Activated naive CD4-positive, alpha-beta T cell treated with anti-CD3 and anti-CD28 coated beads, Interleukin-2, amount 50 U/mL, for 72 hours (primary cell): ENCODE measurements at regions not wholly inside any gene's neighbourhood (a gene's known extent, or its start where the extent isn't known, plus 50 kb on each side); places are given as distances from the start of the nearest gene placed in this dataset.

Experiments used
- ATAC-seq, 2 donors: fragments of 150-1000 bp; cut with Tn5 transposase; 2 replicates each; pipeline ENCODE4 v1.10.0; 2021; ENCODE audit warnings: mild to moderate bottlenecking in 2 of 2, moderate library complexity in 2 of 2
- DNase-seq, 2 donors: peaks; one replicate each; pipeline ENCODE4 v3.0.0; 2021 to 2022; ENCODE audit warnings: low spot score in 2 of 2
- H3K27ac Mint-ChIP-seq, 2 donors: one replicate each; pipeline ENCODE4 v1.8.0; 2022; ENCODE audit warnings: mild to moderate bottlenecking in 2 of 2, mixed read lengths in 2 of 2
- H3K36me3 Mint-ChIP-seq, 2 donors: one replicate each; pipeline ENCODE4 v1.8.0; 2022; ENCODE audit warnings: mixed read lengths in 2 of 2
- H3K9me3 Mint-ChIP-seq, 2 donors: one replicate each; pipeline ENCODE4 v1.8.0; 2022; ENCODE audit warnings: mixed read lengths in 2 of 2

DNA sequence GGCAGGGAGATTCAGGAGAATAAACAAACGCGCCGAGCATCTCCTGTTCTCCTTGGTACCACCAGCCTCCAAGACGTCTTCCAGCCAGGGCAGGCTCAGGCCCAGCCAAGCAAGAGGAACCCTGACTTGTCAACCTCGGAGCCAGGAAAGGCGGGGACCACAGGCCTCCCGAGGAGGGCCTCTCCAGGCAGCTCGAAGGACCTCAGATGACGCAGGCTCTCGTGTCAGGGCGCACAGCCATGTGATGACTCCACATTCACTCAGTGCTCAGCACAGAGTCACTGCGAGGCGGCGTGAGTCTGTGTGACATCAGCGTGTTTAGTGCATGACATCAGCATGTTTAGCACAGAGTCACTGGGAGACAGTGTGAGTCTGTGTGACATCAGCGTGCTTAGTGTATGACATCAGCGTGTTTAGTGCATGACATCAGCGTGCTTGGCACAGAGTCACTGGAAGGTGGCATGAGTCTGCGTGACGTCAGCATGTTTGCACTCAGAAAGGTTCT, 241.4 kb downstream of the BRD1 start:
- DNase-seq, result no peak
- Mint-ChIP-seq H3K27ac (peak overlapping the region; percentile 16 to 29), H3K9me3 (no peaks in the 10 kb centered on the region), H3K36me3 (no peaks in the 10 kb centered on the region)
- no peak for ATAC-seq

DNA sequence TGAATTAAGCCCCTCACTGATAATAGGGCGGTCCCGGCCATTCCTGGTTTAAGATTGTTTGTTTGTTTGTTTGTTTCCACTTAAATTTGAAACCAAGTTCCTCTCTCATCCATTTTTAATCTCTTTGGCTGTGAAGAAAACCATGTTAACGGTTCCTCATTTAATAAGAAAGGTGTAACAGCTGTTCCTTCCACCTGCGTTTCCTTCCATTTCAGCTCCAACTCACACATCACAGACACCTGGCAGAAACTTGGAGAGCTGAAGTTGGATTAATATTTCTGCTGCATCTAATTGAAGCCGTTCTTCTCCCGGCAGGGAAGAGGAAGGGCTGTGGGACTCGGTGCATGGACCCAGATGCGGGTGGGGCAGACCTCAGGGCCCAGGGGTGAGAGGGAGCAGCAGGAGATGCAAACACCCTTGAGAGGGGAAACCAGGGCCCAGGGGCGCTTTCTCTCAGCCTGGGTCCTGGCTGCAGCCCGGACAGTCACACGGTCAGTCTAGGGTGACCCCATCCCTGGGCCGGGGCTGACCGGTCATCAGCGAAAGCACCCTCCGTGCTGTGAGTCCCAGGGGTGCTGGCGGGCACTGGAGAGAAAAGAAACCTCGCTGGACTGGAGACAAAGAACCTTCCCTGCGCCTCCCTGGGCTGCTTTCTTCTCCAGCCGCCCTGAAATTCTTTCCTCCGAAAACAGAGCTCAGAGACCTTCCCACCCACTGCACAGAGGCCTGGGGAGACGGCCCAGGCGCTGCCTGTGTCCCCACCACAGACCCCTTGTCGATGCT, 242.0 kb downstream of the BRD1 start:
- no peak for ATAC-seq
- H3K27ac Mint-ChIP-seq, result no peak overlapping the region
- H3K36me3 Mint-ChIP-seq, result no peaks in the 10 kb centered on the region
- H3K9me3 Mint-ChIP-seq, result no peaks in the 10 kb centered on the region
- no peak for DNase-seq

- H3K9me3 Mint-ChIP-seq, result no peaks in the 10 kb centered on the region
- ATAC-seq (no peak), DNase-seq (no peak)
- H3K27ac Mint-ChIP-seq, result peak overlapping the region in 1 of 2 donors; percentile 15
- no peaks in the 10 kb centered on the region for H3K36me3 Mint-ChIP-seq
These were observed 243.7 kb downstream of the BRD1 start for GRCh38 chr22:49583886-49584505.

- H3K27ac Mint-ChIP-seq, result no peak overlapping the region
- H3K36me3 Mint-ChIP-seq, result no peaks in the 10 kb centered on the region
- ATAC-seq (no peak), DNase-seq (peak in 1 of 2 donors; percentile 46)
- no peaks in the 10 kb centered on the region for H3K9me3 Mint-ChIP-seq
These were observed 244.3 kb downstream of the BRD1 start for GRCh38 chr22:49583341-49583740.

GRCh38 chr22:49582678-49583077, 245.0 kb downstream of the BRD1 start:
- no peak for ATAC-seq
- no peak for DNase-seq
- H3K36me3 Mint-ChIP-seq, result no peaks in the 10 kb centered on the region
- no peak overlapping the region for H3K27ac Mint-ChIP-seq
- no peaks in the 10 kb centered on the region for H3K9me3 Mint-ChIP-seq

DNA sequence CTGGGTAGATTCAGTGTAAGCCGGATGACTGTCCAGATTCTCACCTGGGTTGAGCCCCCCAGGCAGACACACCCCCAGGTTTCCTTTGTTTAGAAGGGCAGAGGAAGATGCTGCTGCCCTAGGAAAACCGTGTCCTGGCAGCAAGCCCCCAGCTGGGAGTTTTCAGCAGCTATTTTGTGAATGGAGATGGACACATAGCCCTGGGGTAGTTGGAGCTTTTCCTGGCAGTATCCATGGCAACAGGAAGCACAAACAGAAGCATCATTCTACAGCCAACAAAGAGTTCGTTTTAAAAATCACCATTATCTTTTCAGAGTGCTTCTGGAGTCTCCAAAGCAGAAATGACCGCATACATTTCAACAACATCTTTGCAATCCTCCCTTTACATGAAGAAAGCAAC, 245.5 kb downstream of the BRD1 start:
- Mint-ChIP-seq H3K36me3 (no peaks in the 10 kb centered on the region), H3K9me3 (no peaks in the 10 kb centered on the region), H3K27ac (no peak overlapping the region)
- no peak for DNase-seq
- ATAC-seq, result no peak

GRCh38 chr22:49580024-49580423, 247.6 kb downstream of the BRD1 start:
- no peaks in the 10 kb centered on the region for H3K36me3 Mint-ChIP-seq
- no peaks in the 10 kb centered on the region for H3K9me3 Mint-ChIP-seq
- DNase-seq, result no peak
- ATAC-seq, result no peak
- no peak overlapping the region for H3K27ac Mint-ChIP-seq

- H3K9me3 Mint-ChIP-seq, result no peaks in the 10 kb centered on the region
- H3K27ac Mint-ChIP-seq, result peak overlapping the region in 1 of 2 donors; percentile 30
- ATAC-seq (no peak), DNase-seq (no peak)
- H3K36me3 Mint-ChIP-seq, result no peaks in the 10 kb centered on the region
These were observed 250.3 kb downstream of the BRD1 start for GRCh38 chr22:49577168-49578060.

DNA sequence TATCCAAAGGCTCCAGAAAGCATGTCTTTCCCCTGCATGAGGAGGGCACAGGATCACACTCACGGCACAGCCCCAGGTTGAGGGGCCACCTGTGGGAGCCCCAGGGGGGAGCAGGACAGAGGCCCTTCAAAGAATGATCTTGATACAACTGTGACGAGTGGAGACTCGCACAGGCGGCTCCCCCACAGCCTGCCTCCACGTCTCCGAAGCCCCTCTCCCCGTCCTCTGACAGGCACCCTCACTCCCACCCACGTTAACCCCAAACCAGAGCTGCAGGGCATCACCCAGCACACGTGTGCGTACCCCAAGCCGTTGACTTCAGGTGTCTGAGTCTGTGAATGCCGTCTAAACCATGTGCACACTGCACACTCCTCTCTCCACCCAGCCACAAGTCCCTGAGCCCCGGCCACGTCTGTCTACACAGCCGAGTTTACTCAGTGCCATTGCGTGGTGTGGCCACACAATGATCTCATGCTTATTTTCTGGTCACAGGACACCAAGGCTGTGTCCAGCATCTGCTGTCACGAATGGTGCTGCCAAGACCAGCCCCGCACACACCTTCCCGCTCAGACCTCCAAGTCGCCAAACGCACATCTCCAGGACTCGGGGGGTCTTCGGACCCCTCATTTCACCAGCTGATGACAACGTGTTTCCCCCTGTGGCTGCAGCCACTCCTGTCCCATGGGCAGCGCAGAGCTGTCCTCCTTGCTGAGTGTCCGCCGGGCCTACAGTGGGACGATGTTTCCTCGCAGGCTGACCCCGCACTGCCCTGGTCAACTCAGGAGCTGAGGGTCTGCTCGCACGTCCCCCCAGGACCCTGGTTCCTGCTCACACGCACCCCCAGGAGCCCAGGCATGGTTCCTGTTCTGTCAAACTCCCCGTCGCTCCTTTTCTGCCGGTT, 251.2 kb downstream of the BRD1 start:
- Mint-ChIP-seq H3K36me3 (no peaks in the 10 kb centered on the region), H3K9me3 (no peaks in the 10 kb centered on the region), H3K27ac (peak overlapping the region in 1 of 2 donors; percentile 2)
- no peak for ATAC-seq
- DNase-seq, result peak in 1 of 2 donors; percentile 51

DNA sequence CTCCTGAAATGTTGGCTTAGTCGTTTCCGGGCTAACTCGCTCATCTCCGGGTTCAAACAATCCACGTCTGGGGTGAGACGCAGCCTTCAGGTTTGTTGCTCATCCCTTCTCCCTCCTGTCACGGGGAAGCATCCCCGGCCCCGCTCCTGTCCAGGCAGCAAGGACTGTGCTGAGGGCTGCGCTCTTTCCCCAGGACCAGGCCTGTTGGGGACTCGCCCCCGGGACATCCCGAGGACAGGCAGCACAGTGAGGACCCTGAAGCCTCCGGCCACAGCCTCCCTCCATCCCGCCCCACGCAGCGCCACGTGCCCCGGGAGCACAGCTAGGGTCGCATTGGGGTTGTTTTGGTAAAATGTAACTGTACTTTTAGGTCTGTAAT, 252.0 kb downstream of the BRD1 start:
- H3K36me3 Mint-ChIP-seq, result no peaks in the 10 kb centered on the region
- ATAC-seq (no peak), DNase-seq (no peak)
- no peak overlapping the region for H3K27ac Mint-ChIP-seq
- no peaks in the 10 kb centered on the region for H3K9me3 Mint-ChIP-seq

DNA sequence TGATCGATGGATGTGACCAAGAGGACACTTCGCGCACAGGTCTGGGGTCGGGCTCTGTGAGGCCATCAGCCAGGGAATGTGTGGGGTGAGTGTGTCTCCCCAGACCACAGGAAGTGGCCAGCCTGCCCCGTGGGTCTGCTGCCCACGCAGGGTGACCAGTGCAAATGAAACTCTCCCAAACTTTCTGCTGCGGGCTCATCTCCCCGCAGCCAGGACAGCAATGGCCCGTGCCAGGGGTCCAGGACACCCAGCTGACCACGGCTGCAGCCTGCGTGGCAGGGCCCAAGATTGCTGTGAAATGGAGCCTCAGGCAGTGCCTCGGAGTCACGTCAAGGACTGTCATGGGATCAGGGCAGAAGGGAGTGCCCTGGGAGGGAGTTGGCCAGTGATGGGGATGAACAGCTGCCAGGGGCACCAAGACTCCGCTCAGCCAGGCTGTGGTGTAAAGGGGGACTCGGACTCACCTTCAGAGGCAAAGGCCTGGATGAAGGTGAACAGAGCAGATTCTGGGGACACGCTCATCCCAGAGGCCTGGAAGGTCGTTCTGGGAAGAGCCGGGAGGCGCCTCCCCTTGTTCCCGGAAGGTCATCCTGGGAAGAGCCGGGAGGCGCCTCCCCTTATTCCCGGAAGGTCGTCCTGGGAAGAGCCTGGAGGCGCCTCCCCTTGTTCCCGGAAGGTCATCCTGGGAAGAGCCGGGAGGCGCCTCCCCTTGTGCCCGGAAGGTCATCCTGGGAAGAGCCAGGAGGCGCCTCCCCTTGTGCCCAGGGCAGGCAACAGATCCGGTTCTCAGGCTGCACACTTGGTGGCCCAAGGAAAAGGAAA, 252.6 kb downstream of the BRD1 start:
- DNase-seq (peak in 1 of 2 donors; percentile 47), ATAC-seq (no peak)
- H3K9me3 Mint-ChIP-seq, result no peaks in the 10 kb centered on the region
- H3K36me3 Mint-ChIP-seq, result no peaks in the 10 kb centered on the region
- H3K27ac Mint-ChIP-seq, result no peak overlapping the region

- ATAC-seq, result no peak
- DNase-seq, result no peak
- Mint-ChIP-seq H3K36me3 (no peaks in the 10 kb centered on the region), H3K27ac (no peak overlapping the region), H3K9me3 (no peaks in the 10 kb centered on the region)
These were observed 253.3 kb downstream of the BRD1 start for GRCh38 chr22:49574205-49574880.

GRCh38 chr22:49573109-49573765, 254.4 kb downstream of the BRD1 start:
- no peak for ATAC-seq

GRCh38 chr22:49571326-49571725, 256.3 kb downstream of the BRD1 start:
- ATAC-seq (no peak), DNase-seq (no peak)
- no peak overlapping the region for H3K27ac Mint-ChIP-seq
- no peaks in the 10 kb centered on the region for H3K9me3 Mint-ChIP-seq
- no peaks in the 10 kb centered on the region for H3K36me3 Mint-ChIP-seq

More at GRCh38 chr22:49573109-49573765, 254.4 kb downstream of the BRD1 start:
- no peaks in the 10 kb centered on the region for H3K36me3 Mint-ChIP-seq
- DNase-seq, result no peak
- no peaks in the 10 kb centered on the region for H3K9me3 Mint-ChIP-seq
- peak overlapping the region in 1 of 2 donors; percentile 60 for H3K27ac Mint-ChIP-seq
